GM12865 (cell line): ENCODE measurements at regions not wholly inside any gene's neighbourhood (a gene's known extent, or its start where the extent isn't known, plus 50 kb on each side); places are given as distances from the start of the nearest gene placed in this dataset.
A peak's percentile ranks its signal among the peaks of the same experiment; 100 is the strongest.

ENCODE experiments used
- DNase-seq: peaks from one replicate; pipeline ENCODE4 v3.0.0; 2010; ENCODE audit warnings: low read depth
- H3K4me3 ChIP-seq: 2 replicates; pipeline ENCODE4 v1.5.1; 2011; ENCODE audit warnings: mild to moderate bottlenecking, low read depth, low read length, control low read depth
- CTCF ChIP-seq: IDR thresholded peaks from 2 replicates; pipeline ENCODE4 v1.5.1; 2011; ENCODE audit warnings: low read length, control low read depth, low read depth, inconsistent platforms; ENCODE audit not compliant: insufficient read depth; ENCODE audit errors: missing control alignments

GRCh38 chr18:59083136-59083818, 56.4 kb upstream of the SEC11C start:
- no peak for DNase-seq
- TF ChIP-seq CTCF = no peak
- H3K4me3 ChIP-seq = no peak overlapping the region

GRCh38 chr18:59085126-59085794, 54.4 kb upstream of the SEC11C start:
- peak; percentile 37 for DNase-seq
- TF ChIP-seq CTCF = no peak
- no peak overlapping the region for H3K4me3 ChIP-seq

GRCh38 chr18:59085797-59086196, 53.9 kb upstream of the SEC11C start:
- no peak for TF ChIP-seq CTCF
- no peak for DNase-seq
- no peak overlapping the region for H3K4me3 ChIP-seq

- DNase-seq = no peak
- no peak for TF ChIP-seq CTCF
- H3K4me3 ChIP-seq = no peak overlapping the region
These were observed 53.2 kb upstream of the SEC11C start for GRCh38 chr18:59086522-59086921.

- H3K4me3 ChIP-seq = no peak overlapping the region
- no peak for DNase-seq
- no peak for TF ChIP-seq CTCF
These were observed 52.3 kb upstream of the SEC11C start for GRCh38 chr18:59087391-59087790.
